GM12878 (cell line): ENCODE measurements at regions not wholly inside any gene's neighbourhood (a gene's known extent, or its start where the extent isn't known, plus 50 kb on each side); places are given as distances from the start of the nearest gene placed in this dataset.

ENCODE experiments used
- BACH1 ChIP-seq: fragments of 450-650 bp; IDR thresholded peaks from 2 replicates; pipeline ENCODE4 v1.6.1; 2017; ENCODE audit warnings: mild to moderate bottlenecking, borderline replicate concordance
- CHD1 ChIP-seq: IDR thresholded peaks from 2 replicates; pipeline ENCODE4 v1.6.1; 2012; ENCODE audit warnings: low read depth, low read length, improper control_type of control experiment
- EZH2 ChIP-seq: IDR thresholded peaks from 2 replicates; pipeline ENCODE4 v1.6.1; 2012; ENCODE audit warnings: low read depth, mild to moderate bottlenecking, control low read depth, inconsistent platforms, low read length, borderline replicate concordance; ENCODE audit not compliant: control insufficient read depth
- SRF ChIP-seq, 2 experiments: IDR thresholded peaks; 2 replicates each; pipeline ENCODE4 v1.6.1; 2011; ENCODE audit warnings: low read depth in 2 of 2, low read length in 2 of 2, mild to moderate bottlenecking in 1 of 2, moderate library complexity in 1 of 2
- ZNF274 ChIP-seq: IDR thresholded peaks from one replicate; pipeline ENCODE4 v1.8.0; 2011; ENCODE audit not compliant: insufficient read length, insufficient read depth
- TF ChIP-seq, protein P1 (sequence below): fragments of 450-650 bp; IDR thresholded peaks from 2 replicates; pipeline ENCODE4 v1.6.1; 2017; ENCODE audit warnings: mild to moderate bottlenecking
- TF ChIP-seq, protein P2 (sequence below): IDR thresholded peaks from 2 replicates; pipeline ENCODE4 v1.6.1; 2012; ENCODE audit warnings: low read depth, low read length, improper control_type of control experiment
- TF ChIP-seq, protein P3 (sequence below): IDR thresholded peaks from 2 replicates; pipeline ENCODE4 v1.6.1; 2012; ENCODE audit warnings: mild to moderate bottlenecking, low read depth, low read length

DNA sequence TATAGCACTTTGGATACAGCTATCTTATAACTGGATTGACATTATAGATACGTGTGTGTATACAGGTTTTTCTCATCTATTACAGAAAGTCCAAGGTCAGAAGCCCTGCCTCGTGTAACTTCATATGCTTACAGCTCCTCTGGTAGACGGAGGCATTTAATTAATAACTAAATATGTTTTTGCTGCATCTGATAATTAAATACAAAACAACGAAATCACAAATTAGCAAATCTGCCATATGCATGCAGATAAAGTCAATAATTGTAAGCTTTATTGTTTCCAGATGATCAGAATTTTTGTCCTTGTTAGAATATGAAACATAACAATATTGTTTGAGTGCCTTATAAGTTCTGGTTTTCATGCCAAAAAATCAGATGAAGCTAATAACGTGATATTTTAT, 717.7 kb downstream of the LIG4 start (continued):
- TF ChIP-seq, protein P1, sequence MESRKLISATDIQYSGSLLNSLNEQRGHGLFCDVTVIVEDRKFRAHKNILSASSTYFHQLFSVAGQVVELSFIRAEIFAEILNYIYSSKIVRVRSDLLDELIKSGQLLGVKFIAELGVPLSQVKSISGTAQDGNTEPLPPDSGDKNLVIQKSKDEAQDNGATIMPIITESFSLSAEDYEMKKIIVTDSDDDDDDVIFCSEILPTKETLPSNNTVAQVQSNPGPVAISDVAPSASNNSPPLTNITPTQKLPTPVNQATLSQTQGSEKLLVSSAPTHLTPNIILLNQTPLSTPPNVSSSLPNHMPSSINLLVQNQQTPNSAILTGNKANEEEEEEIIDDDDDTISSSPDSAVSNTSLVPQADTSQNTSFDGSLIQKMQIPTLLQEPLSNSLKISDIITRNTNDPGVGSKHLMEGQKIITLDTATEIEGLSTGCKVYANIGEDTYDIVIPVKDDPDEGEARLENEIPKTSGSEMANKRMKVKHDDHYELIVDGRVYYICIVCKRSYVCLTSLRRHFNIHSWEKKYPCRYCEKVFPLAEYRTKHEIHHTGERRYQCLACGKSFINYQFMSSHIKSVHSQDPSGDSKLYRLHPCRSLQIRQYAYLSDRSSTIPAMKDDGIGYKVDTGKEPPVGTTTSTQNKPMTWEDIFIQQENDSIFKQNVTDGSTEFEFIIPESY = no peak
- no peak for TF ChIP-seq ZNF274
- TF ChIP-seq, protein P2, sequence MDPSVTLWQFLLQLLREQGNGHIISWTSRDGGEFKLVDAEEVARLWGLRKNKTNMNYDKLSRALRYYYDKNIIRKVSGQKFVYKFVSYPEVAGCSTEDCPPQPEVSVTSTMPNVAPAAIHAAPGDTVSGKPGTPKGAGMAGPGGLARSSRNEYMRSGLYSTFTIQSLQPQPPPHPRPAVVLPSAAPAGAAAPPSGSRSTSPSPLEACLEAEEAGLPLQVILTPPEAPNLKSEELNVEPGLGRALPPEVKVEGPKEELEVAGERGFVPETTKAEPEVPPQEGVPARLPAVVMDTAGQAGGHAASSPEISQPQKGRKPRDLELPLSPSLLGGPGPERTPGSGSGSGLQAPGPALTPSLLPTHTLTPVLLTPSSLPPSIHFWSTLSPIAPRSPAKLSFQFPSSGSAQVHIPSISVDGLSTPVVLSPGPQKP = no peak
- TF ChIP-seq BACH1 = no peak
- no peak for TF ChIP-seq CHD1
- TF ChIP-seq, protein P3, sequence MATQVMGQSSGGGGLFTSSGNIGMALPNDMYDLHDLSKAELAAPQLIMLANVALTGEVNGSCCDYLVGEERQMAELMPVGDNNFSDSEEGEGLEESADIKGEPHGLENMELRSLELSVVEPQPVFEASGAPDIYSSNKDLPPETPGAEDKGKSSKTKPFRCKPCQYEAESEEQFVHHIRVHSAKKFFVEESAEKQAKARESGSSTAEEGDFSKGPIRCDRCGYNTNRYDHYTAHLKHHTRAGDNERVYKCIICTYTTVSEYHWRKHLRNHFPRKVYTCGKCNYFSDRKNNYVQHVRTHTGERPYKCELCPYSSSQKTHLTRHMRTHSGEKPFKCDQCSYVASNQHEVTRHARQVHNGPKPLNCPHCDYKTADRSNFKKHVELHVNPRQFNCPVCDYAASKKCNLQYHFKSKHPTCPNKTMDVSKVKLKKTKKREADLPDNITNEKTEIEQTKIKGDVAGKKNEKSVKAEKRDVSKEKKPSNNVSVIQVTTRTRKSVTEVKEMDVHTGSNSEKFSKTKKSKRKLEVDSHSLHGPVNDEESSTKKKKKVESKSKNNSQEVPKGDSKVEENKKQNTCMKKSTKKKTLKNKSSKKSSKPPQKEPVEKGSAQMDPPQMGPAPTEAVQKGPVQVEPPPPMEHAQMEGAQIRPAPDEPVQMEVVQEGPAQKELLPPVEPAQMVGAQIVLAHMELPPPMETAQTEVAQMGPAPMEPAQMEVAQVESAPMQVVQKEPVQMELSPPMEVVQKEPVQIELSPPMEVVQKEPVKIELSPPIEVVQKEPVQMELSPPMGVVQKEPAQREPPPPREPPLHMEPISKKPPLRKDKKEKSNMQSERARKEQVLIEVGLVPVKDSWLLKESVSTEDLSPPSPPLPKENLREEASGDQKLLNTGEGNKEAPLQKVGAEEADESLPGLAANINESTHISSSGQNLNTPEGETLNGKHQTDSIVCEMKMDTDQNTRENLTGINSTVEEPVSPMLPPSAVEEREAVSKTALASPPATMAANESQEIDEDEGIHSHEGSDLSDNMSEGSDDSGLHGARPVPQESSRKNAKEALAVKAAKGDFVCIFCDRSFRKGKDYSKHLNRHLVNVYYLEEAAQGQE = no peak
- no peak for TF ChIP-seq SRF (IDR thresholded peaks at IDR 0.05; ENCODE audit: low read depth in 2 of 2, low read length in 2 of 2)
- no peak for TF ChIP-seq EZH2
